NCI-H2196 (cell line): ENCODE measurements at regions not wholly inside any gene's neighbourhood (a gene's known extent, or its start where the extent isn't known, plus 50 kb on each side); places are given as distances from the start of the nearest gene placed in this dataset.

Experiments used
- DNase-seq: peaks from one replicate; lab custom pipeline; 2025; ENCODE audit not compliant: unreplicated experiment; lab: John Stamatoyannopoulos, UW

DNA sequence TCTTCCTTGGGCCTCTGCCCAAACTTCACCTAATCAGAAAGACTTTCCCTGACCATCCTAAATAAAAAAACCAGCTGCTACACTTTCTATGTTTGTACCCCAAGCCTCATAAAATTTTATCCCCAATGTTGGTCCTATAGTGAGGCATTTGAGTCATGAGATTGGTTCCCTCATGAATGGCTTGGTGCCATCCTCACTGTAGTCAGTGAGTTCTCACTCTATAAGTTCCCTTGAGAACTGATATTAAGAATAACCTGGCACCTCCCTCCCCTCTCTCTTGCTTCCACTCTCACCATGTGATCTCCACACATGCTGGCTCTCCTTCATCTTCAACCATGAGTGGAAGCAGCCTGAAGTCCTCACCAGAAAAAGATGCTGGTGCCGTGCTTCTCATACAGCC lies 316.9 kb upstream of the PRDM1 start:
- DNase-seq = no peak

DNA sequence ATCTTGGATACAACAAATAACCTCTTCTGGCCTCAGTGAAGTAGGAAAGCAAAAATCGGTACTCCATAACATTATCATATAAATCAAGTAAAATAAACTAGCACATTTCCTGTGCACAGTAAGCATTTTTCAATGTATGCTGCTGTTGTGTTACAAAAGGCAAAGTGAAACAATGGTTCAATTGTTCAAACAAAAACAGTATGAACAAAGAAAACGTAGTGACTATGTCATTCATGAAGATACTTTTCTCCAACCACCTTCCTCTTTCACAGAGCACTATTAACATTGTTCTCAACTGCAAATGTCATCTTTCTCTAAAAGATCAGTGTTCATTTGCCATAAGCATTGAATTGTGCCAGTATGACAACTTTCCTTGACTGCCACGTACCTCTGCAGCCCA lies 318.6 kb upstream of the PRDM1 start:
- DNase-seq = no peak

DNA sequence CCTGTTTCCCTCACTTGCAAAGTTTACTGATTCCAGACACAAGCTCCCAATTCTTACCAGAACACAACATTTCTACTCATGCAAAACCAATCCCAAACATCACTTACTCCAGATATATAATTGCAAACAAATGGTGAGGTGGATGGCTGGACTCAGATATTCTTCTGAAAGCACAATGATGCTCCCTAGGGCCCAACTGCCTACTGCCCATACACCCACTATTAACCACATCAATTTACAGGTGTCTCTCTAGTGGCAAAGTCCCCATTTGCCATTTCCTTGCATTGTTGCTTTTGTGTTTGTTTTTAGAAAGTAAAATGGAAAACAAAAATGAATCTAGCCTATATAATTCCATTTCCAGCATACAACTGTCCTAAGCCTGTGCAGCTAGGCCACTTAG lies 320.9 kb upstream of the PRDM1 start:
- no peak for DNase-seq

DNA sequence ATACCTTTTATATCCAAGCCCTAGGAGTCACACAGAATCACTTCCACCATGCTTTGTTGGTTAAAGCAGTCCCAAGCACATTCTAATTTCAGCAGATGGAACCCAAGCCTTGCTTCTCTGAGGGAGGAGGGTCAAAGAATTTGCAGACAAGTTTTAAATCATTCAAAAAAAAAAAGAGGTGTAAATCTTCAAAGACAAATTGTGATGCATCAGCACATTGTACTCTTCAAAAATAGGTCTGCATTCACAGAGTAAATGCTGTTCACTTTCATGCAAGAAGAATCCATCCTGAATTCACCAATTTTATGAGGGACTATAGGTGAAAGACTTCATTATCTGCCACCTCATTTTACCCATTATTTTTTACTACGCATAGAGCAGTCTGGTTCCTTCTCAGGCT lies 321.8 kb upstream of the PRDM1 start:
- no peak for DNase-seq

DNA sequence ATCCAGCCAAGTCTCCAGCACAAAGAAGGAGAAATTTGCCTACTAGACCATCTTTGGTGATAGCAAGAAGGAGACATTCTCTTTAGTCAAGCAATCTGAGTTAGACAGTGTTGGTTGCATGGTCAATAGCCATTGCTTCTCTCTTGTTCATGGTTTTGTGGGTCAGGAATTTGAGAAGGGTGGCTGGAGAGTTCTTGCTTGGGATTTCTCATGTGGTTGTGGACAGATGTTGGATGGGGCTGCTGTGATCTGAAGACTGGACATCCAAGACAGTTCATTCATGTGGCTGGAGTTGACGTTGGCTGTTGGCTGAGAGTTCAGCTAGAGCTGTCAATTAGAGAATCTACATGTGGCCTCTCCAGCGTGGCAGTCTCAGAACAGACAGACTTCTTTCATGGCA lies 322.3 kb upstream of the PRDM1 start:
- DNase-seq = no peak

DNA sequence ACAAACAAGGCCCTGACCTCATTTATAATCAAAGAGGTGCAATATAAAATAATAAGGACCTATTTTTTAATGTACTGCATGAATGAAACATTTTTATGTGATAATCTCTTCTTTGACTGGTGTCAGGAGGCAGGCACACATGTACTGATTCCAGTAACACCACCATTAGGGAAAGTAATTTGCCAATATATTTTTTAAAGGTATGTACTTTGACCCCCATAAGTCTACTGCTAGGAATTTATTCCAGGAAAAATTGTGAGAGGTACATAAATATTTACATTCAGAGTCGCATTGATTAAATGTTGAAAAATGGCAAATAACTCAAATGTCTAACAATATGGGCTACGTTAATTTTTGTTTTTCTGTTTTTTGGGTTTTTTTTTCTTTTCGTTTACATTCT lies 325.4 kb upstream of the PRDM1 start:
- no peak for DNase-seq

DNA sequence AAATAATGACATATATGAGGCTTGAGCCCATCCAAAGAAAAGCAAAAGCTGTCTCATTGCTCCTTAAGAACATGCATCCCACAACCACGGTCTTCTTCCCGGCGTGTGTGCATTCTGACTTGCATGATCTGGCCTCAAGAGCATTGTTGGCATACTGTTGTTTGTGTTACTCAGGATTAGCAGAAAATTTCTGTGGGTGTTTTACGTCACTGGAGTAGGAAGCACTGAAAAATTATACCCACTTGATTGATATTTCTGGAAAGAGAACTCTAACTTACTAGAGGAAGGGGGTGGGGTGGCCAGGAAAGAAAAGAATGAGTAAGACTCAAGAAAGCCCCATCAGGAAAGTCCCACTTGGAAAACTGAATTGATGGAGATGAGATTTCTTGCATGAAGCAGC lies 326.2 kb upstream of the PRDM1 start:
- DNase-seq = no peak

DNA sequence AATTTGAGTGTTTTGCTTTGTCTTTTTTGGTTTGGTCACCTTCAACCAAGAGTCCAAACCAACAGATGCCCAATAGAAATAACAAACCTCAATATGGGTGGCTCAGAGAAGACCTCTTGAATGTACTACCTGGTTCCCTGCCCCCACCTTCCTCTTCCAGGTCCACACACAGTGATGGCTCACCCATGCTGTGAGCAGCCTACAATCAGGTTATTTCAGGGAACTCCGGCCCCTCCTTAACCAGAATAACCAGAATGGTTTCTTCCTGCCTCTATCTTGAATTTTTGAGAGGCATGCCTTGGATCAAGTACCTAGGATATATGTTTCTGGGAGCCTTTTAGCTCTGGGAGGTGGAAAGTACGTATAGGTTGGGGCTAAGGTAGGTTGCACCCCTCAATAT lies 327.1 kb upstream of the PRDM1 start:
- DNase-seq = no peak

DNA sequence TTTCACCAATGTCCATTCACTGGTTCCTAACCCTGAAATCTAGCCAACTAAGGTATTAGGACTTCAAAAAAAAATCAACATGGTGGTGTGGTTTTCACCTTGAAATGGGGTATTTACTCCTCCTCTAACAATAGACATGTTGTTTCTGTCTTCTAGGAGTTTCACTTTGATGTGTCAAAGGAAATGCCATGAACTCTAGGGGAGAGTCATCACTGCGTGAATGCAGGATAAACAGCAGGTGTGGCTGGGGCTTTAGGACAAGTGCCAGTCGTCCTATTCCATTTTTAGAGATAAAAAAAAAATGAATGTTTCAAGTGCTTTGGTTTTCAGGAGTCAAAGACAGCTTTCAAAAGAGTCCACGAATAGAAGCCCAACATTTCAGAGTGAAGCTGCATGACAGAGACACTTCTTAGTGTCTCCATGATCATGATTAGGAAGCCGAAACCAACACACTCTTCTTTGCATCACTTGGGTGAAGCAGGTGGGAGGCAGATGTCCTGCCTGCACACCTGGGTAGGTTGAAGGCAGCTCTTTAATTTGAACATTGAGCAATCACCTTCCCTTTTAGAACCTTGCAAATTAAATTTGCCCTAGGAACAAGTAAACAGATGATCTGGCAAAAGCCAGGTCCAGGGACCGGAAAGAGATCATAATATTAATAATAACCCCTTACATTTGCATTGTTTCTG lies 328.5 kb upstream of the PRDM1 start:
- no peak for DNase-seq

DNA sequence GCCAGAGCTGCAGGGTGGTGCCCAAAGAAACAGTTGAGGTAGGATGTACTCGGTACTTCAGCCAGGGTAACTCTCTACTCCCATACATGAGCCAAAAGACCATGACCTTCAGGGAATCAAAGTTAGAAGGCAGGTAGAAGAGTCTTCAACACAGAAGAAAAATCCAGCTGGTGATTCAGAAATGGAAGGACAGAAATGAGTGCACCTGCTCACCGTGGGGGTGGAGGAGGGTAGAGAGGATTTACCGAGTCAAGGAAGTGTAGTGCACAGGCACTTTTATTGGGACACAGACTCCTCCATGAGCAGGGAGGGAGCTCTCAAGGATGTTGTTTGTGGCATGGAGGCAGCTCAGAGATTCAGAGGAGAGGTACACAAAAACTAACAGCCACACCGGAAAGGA lies 330.3 kb upstream of the PRDM1 start:
- DNase-seq = no peak

DNA sequence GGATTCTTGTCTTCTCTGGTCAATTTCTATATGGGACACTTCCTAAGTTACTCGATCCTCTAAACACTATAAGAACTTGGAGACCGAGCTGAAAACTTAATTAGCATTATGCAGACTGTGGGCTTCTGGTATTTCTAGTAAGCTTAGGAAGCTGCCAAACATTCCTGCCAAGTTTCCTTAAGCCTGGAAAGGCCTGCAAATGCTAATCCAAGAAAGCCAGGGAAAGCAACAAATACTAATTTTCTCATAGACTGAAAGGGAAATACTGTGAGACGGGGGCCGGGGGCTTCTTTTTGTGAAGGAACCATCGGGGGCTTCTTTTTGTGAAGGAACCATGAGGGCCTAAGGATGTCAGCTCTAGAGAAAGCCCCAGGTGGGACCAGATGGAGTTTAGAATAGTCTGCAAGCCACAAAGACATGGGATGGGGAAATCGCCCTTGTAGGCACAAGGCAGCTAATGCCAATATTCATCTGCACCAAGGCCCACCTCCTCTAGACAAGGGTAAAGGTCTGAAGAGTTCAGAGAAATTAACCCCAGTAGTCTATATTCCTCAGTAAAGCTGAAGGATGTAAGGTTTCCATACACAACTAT lies 332.4 kb upstream of the PRDM1 start:
- no peak for DNase-seq

DNA sequence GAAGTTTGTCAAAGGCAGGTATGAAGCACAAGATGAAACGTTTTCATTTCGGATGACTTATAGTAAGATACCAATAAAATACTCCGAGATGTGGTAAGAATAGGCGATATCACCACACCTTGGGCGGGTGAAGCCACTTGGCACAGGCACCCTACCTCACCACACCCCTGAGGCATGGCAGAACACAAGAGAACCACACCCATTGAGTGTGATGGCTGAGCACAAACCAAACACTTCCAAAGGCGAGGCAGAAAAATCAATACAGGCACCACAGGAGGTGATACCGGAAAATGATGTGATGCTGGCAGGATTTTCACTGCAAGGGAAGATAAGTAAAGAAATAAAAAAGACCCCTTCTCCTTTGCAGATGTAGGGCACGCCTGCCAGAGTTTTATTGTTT lies 332.9 kb upstream of the PRDM1 start:
- no peak for DNase-seq

DNA sequence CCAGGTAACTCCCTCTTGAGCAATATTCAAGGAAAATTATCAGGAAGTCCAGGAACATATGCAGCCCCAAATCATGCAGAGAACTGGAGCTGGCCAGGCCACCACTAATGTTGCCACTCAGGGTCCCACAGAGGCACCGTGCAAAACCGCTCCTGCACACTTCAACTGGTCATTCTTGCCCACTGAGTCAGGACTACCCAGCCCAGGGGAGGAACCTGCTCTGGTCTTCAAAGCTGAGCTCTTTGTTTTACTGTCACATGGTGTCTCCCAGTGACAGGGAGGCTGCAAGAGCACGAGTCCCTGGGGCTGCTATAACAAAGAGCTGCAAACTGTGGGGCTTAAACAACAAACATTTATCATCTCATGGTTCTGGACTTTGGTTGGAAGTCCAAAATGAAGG lies 336.0 kb upstream of the PRDM1 start:
- DNase-seq = no peak

DNA sequence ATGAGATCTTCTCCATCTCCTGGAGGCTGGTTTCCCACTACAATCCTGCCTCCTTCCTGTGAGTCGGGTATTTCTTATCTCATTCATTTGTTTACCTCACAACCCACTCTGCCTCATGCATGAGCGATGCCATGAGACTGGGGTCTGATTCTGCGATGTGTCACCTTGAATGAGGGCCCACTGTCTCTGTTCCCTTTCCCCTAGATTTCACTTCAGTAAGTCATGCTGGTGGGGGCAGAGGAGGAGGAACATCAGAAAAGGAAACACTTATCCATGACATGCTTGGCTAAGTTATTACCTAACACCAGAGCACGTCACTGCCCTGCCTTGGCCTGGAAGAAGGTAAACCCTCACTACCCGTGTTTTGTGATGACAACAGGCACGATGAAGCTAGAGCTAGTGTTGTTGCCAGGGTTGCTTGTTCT lies 337.4 kb upstream of the PRDM1 start:
- DNase-seq = no peak

DNA sequence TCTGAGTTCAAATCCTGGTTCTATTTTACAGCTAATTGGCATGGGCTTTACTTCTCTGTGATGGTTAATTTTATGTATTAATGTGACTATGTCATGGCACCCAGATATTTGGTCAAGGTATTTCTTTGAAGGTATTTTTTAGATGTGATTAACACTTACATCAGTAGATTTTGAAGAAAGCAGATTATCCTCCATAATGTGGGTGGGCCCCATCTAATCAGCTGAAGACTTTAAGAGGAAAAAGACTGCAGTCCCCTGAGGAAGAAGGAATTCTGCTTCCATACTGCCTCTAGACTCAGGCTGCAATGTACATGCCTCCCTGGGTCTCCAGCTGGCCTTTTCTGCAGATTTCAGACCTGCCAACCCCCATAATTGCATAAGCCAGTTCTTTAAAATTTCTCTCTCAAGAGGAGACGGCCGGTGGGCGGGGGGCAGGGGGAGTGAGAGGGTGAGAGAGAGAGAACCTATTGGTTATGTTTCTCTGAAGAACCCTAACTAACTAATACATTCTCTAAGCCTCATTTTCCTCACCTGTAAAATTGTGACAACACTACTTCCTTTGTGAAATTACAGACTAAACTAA lies 338.2 kb upstream of the PRDM1 start:
- no peak for DNase-seq

DNA sequence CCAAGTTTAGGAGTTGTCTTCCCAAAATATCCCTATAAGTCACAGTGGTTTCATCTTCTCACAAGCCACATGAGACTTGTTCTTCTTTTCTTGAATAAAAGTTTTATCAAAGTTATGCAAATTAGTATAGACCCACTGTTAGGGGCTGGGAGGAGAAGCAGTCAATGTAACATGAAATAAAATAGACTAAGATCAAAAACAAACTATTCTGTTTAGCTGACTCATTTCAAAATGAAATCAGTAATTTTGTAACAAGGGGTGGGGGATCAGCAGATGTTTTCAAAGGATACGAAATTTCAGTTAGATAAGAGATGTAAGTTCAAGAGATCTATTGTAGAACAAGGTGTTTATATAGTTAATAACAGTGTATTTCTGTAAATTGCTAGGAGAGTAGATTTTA lies 339.6 kb upstream of the PRDM1 start:
- DNase-seq = no peak

DNA sequence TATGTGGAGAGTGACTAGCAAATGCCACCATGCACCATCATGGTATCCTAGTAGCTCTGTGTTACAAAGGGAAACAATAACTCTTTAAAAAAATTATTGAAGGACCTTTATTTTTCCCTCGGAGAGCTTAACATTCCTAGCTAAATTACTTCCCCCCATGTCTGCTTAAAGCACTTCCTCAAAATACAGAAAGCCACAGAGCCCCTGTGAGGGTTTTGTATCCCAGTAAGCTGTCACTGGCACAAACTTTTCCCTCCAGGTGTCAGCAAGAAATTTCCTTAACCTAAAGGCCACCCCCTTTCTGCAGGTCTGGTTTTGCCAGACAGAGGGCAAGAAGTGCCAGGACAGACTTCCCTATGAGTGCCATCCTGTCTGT lies 340.0 kb upstream of the PRDM1 start:
- no peak for DNase-seq

DNA sequence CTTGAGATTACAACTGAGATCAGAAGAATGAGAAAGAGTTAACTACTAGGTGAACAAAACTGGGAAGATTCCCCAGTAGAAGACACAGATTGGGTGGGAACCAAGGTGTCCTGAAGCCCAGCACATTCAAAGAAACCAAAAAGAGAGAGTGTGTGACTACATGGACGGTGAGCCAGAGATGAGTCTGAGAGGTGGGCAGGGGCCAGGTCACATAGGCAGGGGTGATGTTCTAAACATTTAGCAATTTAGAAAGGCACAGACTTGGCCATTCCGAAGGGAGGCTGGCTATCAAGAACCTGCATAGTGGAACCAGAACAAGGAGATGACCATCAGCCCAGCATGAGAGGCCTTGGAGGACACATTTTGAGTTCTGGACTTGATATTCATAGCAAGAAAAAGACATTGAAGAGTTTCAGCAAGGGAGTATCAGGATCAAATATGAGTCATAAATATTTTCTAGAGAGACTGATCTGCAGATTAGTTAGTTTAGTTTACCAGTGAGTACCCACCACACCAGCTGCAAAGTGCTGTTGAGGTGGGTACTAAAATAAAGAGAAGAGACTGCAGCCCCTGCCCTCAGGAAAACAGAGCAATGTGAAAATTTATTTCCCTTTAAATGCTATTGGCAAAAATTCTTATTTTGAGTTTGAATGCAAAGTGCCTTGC lies 340.5 kb upstream of the PRDM1 start:
- no peak for DNase-seq

DNA sequence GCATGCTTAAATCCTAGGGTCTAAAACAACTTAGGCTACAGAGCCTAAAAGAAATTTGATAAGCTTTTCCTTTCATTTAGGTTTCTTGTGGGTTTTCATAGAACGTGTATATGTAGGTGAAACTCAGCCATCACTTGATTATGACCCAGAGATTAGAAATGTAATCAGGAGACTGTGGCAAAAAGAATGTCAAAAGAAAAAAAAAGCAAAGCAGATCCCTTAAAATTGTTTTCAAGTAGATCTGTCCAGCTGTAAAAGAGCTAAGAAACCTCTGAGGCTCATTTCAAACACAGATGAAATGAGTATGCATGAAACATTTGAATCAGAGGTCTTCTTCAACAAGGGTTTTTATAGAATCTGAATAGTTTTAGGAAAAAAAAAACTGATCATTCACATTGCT lies 341.3 kb upstream of the PRDM1 start:
- no peak for DNase-seq

DNA sequence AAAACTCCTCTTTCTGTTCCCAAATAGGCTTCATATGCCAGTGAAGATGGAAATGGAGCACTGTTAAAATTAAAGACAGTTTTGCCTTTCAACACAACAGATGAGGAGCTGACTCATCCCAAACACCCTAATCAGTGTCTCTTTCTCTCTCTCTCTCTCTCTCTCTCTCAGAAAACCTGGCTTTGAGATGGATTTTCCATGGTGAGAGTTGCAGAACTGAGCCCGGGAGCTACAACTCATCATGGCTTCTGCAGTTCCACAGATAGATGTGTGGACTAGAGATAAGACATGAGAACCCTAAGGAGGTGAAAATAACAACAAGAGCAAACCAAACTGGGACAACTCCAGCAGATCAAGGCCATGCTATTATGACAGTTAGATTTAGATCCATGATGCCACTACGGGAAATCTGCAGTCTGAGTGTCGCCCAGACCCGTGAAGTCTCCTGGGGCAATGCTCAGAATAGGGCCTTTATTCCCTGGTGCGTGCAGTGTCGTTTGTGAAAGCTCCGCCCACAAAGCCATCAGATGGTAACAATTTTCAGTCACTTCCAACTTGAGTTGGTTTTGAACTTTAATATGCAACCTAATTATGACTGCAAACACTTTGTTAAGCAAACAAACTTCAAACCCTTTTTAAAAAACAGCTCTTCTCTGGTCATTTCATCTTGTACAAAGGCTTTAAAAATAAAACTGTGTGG lies 338.2 kb upstream of the PREP start:
- DNase-seq = no peak

DNA sequence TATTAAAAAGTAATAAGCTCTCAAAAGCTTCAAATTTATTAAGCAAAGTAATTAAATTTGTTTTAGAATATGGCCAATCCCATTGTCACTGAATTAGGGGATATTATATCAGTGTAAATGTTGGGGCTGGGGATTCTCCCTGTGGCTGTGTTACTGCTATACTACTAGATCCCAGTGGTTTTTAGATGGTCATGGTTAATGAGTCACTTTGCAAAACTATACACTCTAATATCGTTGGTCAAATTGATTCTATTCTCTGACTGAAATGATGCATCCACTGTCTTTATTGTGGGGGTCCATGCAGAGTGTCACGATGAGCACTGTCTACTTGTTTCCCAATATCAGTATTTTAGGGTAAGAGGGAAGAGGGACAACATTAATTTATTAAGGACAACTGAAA lies 336.9 kb upstream of the PREP start:
- no peak for DNase-seq
